Suprapubic skin (tissue), 4 donors: ENCODE measurements at regions not wholly inside any gene's neighbourhood (a gene's known extent, or its start where the extent isn't known, plus 50 kb on each side); places are given as distances from the start of the nearest gene placed in this dataset.

Experiments used
- CTCF ChIP-seq, 2 donors: fragments of 200-600 bp in 1 of 2; fragments of 450-650 bp in 1 of 2; sonication (generic) in 1 of 2; IDR thresholded peaks; one replicate each; pipeline ENCODE4 v1.5.1; 2016 to 2019; ENCODE audit warnings: antibody characterized with exemption in 2 of 2, mild to moderate bottlenecking in 1 of 2, moderate library complexity in 1 of 2
- POLR2A ChIP-seq, 2 donors: fragments of 450-650 bp; IDR thresholded peaks; one replicate each; pipeline ENCODE4 v1.6.1; 2017; ENCODE audit warnings: antibody characterized with exemption in 2 of 2, mild to moderate bottlenecking in 2 of 2, moderate library complexity in 2 of 2
- POLR2AphosphoS5 ChIP-seq, 3 donors: sonication (generic); formaldehyde crosslinking; IDR thresholded peaks; one replicate each; pipeline ENCODE4 v1.6.1; 2017; ENCODE audit warnings: antibody characterized with exemption in 3 of 3

- TF ChIP-seq CTCF (IDR thresholded peaks at IDR 0.05) (no peak), POLR2A (IDR thresholded peaks at IDR 0.05) (no peak), POLR2AphosphoS5 (IDR thresholded peaks at IDR 0.05) (no peak)
Observed at GRCh38 chr1:214935258-214935657, 147.3 kb upstream of the KCNK2 start.
